Stimulated activated CD8-positive, alpha-beta memory T cell treated with anti-CD3 and anti-CD28 coated beads, Interleukin-7, amount 100 ng/mL, for 1 hour (primary cell): ENCODE measurements at regions not wholly inside any gene's neighbourhood (a gene's known extent, or its start where the extent isn't known, plus 50 kb on each side); places are given as distances from the start of the nearest gene placed in this dataset.
"Not testable (repeated sequence)": the region's sequence is repeated elsewhere in the genome, so short reads cannot be mapped to it uniquely, and the experiment has no call there.

Experiments
- DNase-seq, 2 donors: peaks; one replicate each; pipeline ENCODE4 v3.0.0-alpha.2; 2020; ENCODE audit warnings: low read depth in 2 of 2

DNA sequence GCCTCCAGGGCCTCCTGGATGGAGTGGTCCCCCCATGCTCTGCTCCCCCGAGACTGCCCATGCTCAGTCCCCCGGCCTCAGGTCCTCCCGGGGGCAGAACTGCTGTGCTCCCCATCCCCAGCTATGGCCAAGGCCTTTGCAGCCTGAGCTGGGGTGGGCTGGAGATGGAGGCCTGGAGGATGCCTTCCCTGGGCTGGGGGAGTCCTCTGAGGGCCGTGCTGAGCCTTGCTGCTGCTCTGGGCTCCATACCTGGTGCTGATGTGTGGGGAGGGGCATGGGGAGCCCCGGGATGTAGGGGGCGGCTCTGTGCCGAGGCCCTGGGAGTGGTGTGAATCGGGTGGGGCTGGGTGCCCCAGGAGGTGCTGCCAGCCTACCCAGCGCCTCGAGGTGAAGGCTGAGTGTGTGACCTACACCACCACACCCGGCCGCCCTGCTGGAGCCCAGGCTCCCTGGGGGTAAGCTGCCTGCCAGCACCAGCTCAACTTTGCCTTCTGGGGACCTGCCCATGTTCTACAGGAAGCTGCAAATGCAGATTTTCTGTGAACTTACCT, 109.5 kb downstream of the UNCX start:
- DNase-seq = no peak

DNA sequence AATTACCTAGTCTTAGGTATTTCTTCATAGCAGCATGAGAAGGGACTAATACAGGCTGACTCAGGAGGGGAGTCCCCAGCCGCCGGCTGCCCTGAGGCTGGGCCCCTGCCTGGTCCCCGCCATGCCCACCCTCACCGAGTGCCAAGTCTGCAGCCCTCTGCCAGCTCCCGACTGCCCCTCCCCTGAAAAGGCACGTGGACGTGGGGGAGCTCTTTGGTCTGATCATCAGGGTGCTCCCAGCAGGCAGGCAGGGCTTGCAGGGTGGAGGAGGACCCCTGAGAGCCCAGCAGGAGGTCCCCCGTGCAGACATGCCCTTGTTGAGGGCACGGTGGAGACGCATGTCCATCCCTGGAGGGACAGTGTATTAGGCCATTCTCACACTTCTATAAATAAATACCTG, 110.9 kb downstream of the UNCX start:
- no peak for DNase-seq

DNA sequence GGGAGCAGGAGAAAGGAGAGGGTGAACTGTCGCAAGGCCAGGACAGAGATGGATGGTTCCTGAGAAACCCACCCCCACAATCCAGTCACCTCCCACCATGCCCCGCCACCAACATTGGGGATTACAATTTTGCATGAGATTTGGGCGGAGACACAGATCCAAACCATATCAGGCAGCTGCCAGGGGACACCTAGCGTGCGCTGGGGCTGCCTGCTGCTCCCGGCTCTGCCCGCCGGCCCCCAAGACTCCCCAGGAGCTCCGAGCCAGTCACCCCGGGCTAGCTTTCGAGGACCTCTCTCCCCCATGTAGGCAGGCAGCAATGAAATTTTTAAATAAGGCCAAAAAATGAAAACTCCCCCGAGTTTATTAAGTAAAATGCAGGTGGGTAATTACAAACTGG, 111.7 kb downstream of the UNCX start:
- no peak for DNase-seq

DNA sequence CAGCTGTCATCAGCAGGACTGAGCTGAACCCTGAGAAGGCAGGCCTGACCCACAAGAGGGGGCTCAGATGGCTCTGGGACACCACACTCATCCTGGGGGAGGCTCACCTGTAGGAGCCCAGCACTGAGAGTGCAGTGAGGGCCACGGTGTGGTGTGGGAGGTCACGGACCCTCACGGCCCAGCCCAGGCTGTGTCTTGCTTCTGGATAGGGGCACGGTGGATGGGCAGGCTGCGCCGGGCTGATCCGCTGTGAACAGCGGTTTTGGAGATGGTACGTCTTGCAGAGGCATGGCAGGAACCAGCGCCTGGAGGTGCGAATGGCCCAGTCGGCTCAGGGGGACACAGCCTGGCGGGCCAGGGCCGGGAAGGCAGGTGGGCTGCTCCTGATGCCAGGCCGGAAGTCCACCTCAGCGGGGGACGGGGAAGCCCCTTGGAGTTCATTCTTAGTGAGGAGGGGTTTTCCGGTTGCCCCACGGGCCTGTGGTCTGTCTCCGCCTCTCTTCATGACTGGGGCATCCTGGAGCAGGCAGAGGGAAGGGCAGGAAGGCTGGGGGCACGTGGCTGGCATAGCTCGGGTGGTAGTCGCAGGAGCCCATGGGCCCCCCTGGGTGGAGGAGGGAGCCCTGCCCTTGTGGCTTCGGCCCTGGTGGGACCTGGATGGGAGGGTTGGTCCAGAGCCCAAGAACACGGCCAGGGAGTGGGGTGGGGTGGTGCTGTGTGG, 112.5 kb downstream of the UNCX start:
- DNase-seq = no peak

DNA sequence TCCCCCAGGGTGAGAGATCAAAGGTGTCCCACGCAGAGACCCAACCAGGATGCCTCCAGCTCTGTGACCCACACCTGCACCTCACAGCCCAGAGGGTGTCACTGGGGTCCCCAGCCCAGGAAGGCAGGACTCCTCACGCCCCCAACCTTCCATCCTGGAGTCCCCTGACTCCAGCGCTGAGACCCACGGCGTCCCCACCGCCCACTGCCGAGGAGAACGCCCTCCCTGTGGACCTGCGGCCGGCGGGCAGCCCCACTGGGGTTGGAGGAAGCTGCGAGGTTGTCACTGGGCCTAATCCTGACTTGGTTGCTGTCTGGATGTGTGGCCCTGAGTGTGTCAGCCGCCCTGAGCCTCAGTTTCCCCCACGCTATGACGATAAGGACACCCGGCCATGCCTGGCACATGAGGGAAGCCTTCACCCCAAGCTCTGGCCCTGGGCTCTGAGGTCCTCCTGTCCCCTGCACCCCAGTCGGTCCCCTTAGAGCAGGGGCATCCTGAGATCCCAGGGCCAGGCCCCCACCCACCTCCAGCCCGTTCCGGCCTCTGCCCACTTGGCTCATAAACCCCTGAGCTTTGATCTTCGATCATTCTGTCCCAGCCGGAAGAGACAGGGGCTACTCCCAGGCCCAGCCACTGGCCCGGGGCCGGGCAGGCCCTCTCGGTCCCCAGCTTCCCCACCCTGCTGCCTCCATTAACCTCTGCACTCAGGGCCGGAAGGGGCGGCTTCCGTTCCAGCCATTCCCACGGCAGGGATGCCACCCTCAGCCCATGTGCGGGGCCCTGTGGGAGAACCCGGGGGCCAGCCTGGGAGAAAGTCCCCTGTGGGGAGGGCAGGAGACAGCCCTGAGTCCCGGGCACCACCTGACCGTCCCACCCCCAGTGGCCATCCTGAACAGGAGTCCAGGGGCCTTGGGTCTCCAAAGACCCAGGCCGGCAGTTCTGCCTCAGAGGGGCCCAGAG, 113.2 kb downstream of the MICALL2 start:
- no peak for DNase-seq

DNA sequence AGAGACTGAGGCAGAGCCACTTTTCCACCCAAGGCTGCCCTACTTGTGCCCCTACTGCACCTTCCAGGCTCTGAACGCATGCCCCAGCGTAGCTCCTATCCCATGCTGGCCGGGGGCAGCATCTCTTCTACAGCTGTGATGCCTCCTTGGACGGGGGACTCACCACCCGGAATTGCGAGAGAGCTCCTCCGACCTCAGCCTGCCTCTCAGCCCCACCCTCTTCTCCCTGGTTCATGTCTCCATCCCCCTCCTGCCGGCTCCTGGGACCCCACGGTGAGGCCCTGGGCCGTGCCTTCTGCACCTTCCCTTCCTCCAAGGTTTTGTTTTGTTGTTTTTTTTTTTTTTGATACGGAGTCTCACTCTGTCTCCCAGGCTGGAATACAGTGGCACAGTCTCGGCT, 112.4 kb downstream of the MICALL2 start:
- DNase-seq = no peak

DNA sequence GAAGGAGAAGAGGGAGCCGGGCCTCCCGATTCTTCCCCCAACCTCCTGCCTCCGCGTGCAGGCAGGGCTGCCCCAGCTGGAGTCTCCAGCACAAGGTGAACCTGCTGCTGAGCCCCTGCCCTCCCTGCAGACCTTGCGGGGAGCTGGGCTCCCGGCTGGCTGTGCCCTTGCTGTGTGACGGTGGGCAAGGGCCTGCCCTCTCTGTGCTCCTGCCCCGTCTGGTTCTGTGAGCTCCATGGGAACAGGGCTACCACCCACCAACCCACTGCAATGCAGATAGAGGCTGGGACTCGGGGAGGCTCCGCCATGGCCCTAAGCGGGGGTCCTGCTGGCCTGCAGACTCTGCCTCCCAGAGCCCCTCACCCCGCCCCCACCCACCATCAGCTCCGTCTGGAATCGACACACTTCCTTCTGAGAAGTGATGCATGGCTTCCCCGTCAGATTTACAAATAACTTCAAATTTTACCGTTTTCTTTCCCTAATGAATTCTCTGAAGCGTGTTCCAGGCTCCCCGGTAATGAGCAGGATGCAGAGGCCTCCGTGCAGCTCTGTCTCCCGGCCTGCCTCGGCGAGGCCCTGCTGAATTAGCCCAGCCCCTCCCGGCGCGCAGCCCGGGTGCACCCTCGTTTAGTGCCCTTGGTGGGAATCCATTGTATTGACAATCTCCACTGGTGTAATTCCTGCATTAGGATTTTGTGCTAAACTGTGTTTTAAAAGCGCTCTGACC, 111.0 kb downstream of the MICALL2 start:
- DNase-seq = no peak

DNA sequence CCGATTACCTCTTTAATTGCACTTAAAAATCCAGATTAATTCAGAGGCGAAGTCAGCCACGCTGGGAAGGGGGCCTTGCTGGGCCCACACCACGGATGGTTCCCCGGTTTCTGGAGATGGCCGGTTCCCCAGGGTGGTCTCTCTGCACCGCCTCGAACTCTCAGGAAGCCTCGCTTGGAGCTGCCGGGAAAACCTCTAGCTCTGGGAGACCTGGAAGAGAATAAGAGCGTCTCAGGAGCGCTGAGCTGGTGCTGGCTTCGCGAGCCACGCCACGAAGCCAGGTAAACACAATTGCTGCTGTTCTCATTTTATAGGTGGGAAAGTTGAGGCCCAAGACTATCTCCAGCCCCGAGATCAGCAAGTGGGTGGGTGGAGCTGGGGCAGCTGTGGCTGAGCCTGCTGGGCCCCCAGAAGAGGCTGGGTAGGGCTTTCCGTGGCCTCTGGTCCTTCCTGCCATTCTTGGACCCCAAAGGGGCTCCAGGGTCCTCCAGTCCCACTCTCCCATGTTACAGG, 110.4 kb downstream of the MICALL2 start:
- no peak for DNase-seq

DNA sequence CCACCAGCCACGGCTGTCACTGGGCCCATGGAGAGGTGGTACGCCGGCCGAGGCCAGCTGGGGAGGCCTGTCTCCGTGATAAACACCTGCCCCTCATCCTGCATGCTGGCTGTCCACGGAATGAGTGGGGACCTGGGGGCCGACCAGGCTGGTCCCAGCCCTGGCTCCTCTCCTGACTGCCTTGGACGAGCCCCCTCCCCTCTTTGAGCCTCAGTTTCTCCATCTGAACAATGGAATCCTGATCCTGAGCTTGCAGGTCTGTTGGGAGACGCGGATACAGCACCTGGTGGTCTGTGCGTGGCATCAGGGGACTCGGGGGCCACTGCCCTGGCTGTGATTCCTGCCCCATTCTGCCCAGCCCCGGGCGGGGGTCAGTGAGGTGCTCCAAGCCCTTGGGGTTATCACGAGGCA, 109.9 kb downstream of the MICALL2 start:
- no peak for DNase-seq

DNA sequence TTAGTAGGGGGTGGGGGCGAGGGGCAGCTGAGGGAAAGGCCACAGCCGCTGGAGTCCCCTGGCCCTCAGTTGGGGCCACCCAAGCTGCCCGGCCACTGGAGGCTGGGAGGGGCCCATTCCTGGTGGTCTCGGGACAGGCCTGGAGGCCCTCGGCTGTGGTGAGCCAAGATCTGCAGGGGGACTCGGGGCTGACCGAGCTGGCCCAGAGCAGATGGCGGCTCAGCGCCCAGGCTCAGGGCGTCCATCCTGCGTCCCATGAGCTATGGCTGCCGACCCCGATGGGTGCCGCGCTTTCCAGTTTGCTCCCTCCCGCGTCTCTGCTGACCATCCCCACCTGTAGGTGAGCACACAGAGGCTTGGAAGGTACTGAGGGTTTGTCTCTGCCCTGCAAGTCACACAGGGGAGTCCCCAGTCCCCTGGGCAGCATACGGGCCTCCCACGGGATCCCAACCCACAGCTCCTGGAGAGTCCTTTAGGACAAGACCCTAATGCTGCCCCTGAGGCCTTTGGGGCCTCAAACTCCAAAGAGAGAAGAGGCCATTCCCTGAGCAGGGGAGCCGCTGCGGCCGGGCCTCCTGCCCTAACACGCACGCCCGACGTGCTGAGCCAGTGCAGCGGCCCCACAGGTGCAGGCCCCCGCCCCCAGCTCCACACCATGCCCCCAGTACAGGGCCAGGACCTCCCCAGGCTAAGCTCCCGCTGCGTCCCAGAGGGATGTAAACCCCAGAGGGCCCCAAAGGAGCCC, 107.2 kb downstream of the MICALL2 start:
- no peak for DNase-seq

DNA sequence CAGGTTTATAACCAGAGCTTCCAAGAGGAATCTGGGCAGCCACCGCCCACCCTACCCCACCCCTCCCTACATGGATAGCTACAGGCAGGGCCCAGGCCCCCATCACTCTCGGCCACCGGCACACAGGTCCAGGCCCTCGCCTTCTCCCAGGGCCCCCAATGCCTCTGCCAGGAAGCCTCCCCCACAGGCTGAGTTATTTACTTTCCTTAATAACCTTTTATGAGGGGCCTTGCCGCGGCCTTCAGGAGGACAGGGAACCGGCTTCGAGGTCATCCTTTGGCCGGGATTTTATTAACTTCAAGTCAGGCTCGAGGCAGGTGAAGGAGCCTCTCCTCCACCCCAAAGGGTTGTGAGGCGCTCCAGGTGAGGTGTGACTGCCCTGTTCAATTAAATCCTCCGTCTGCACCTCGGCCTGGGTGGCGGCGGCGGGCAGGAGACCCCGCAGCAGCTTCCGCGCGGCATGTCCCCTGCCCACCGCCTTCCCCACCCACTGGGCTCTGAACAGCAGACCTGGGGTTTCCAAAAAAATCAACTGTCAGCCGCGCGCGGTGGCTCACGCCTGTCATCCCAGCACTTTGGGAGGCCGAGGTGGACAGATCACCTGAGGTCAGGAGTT, 106.5 kb downstream of the MICALL2 start:
- no peak for DNase-seq

DNA sequence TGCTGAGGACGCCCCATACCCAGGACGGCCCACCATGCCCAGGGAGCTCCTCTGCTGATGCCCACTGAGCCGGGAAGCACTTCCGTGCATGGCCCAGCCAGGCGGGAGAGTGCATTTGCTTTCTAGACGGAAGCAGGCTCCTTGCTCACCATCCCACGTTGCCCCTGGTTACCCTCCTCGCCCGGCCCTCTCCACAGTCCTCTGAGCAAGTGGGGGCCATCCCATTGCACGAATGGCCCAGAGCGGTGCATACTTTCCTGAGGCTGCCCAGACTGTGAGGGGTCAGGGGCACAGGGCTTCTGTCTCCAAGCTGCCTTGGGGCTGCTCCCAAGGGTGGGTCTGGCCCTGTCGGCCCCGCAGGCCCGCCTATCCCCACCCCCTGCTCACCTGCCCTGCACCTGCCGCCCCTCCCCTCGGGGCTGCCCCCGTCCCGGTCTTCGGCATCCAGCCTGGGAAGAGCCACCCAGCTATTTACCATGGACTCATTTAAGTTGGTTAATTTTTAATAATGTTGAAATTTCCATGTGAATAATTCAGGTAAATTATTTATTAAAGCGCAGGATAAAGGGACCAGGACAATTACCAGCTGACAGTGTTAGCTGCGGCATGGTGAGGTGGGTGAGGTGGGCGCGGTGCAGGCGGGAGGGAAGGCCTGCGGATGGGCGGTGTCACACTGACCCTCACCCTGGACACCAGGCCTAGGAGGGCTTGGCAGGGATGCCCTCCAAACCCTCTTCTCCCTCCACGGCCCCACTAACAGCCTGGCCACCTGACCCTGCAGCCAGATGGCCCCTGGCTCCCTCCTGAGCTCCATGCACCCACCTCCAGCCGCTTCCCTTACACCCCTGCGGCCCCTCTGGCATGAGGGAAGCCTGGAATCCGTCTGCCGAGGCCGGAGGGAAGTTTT, 104.4 kb downstream of the MICALL2 start:
- no peak for DNase-seq

DNA sequence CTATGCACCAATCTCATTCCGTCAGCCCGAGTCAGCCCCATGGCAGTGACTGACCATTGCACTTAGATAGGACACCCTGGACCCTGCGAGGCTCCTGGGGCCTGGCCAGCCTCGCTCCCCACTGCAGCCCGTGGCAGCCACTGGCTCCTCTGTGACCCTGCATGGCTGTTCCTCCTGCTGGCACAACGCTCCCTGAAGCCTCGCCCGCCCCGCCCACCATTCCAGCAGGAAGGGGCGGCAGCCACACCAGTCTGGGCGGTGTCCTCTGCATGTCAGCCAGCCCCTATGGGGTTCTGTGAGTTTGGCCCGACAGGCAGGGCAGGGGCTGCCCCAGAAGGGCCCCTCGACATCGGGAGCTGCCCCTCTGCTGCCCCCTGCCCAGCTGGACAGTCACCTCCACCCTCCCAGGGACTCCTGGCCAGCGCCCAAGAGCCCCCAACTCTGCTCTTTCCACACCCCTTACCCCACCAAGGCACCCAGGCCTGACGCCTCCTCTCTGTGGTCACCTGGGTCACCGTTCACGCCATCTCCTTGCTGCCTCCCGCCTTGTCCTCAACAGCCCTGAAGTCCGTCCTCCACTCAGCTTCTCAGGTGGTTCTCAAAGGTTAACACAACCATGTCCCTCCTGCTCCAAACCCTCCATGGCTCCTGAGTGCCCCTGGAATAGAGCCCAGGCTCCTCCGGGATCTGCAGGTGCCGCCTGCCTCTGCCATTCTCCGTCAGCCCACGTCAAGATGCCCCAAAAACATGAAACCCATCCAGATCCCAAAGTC, 103.5 kb downstream of the MICALL2 start:
- no peak for DNase-seq

DNA sequence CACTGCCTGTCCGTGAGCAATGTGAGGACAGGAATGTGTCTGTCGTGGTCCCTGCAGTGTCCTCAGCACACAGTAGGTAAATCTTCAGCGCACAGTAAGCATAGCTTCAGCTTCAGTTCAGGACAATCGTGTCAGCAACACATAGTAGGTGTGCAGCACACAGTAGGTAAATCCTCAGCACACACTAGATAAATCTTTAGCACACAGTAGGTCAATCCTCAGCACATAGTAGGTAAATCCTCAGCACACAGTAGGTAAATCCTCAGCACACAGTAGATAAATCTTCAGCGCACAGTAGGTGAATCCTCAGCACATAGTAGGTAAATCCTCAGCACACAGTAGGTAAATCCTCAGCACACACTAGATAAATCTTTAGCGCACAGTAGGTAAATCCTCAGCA, 102.4 kb downstream of the MICALL2 start:
- not testable (repeated sequence) for DNase-seq

DNA sequence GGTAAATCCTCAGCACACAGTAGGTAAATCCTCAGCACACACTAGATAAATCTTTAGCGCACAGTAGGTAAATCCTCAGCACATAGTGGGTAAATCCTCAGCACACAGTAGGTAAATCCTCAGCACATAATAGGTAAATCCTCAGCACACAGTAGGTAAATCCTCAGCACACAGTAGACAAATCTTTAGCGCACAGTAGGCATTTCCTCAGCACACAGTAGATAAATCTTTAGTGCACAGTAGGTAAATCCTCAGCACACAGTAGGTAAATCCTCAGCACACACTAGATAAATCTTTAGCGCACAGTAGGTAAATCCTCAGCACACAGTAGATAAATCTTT, 102.0 kb downstream of the MICALL2 start:
- not testable (repeated sequence) for DNase-seq

DNA sequence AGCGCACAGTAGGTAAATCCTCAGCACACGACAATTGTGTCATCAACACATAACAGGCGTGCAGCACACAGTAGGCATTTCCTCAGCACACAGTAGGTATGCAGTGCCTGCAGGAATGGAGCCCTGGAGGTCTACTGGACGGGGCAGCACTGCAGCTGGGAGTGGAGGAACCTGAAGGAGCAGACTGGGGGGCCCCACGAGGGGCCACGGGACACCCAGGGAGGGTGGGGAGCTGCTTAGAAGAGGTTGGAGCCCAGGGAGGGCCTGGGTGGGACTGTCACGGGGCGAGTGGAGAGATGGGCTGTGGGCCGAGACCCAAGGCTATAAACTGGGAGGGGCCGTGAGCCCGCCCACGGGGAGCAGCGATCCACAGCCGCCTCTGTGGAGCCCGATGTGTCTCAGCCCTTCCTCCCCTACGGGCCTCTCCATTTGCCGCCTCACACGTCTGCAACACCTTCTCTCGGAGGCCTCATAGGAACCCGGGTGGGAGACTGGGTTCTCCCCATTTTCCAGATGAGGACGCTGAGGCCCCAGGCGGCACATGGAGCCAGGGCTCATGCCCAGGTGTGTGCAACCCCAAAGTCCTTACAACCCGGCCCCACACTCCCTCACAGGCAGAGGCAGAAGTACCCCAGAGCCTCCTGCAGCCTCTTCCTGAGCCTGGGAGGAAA, 101.5 kb downstream of the MICALL2 start:
- no peak for DNase-seq

DNA sequence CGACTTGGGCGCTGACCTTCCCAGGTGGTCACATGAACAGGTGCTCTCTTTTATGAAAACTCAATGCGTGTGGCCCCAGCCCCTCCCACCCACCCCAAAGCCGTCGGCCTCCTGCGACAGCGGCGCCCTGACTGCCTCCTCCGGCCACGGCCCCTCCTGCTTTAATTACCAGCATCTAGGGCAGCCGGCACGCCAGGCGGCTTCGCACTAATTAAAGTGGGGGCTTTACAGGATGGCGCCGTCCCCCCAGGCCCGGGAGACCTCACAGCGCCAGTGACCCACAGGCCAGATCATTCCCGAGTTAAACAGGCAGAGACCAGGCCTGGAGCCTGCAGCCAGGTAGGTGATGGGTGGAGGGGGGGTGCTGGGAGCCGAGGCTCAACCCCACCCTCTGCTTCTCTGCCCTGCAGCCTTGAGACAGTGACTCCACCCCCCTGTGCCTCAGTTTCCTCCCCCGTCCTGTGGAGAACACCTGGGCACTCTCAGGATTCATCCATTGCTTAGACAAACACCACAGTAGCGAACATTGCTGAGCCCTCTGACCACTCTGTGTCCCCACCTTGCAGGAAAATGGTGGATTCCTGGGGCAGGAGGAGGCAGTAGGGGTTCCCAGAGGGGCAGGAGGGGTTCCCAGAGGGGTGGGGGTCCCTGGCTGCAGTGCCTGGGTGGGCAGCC, 100.8 kb downstream of the MICALL2 start:
- no peak for DNase-seq

DNA sequence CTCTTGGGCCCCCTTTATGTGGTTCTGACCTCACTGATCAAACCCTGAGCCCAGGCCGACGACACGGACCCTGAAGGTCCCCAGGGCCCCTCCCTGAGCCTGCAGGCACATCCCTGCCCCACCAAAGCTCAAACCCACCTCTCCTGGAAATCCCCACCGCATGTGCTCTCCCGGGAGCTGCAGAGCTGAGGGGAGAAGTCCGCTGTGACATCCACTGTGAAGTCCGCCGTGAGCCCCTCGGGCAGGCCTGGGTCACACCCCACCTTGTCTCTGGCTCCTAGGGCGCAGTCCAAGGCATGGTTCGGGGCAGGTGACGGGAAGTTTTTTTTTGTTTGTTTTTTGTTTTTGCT, 100.2 kb downstream of the MICALL2 start:
- no peak for DNase-seq
